ENCODE measurements at regions not wholly inside any gene's neighbourhood (a gene's known extent, or its start where the extent isn't known, plus 50 kb on each side); places are given as distances from the start of the nearest gene placed in this dataset.

DNA sequence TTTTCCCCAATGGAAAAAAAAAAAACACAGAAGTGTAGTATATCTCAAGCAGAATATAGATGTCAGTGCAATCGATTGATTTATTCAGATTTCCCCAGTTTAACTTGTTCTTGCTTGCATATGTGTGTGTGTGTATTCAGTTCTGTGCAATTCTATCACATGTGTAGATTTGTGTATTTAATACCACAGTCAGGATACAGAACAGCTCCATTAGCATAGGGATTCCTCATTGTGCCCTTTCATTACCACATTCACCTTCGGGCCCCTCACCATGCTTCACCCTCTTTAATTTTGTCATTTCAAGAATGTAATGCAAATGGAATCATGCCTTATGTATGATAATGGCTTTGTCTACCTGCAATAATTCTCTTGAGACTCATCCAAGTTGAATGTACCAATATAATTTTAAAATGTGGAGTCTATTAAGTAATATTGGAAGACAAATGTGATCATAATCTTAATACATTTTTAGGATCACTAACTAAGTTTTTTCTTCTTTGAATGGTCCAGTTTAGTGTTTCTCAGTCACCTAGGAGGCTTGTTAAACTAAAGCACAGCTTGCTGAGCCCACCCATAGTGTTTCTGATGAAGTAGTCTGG, 187.9 kb downstream of the TENT5A start:
- CTCF ChIA-PET = no interaction called here
- Histone ChIP-seq H3K36me3 (ENCODE audit: insufficient read depth, low read length, poor library complexity, severe bottlenecking) (no peaks in the 10 kb centered on the region), H3K4me3 (ENCODE audit: low read depth, low read length, poor library complexity, severe bottlenecking) (no peak overlapping the region), H3K9me3 (ENCODE audit: low read depth, low read length, poor library complexity, severe bottlenecking) (no peaks in the 10 kb centered on the region), H3K27me3 (replicated peaks; ENCODE audit: insufficient read depth, low read depth, low read length, poor library complexity) (no peaks in the 10 kb centered on the region), H3K4me1 (ENCODE audit: insufficient read depth, low read length, poor library complexity, severe bottlenecking) (no peaks in the 10 kb centered on the region), H3K27ac (ENCODE audit: low read depth, low read length, poor library complexity, severe bottlenecking) (no peak overlapping the region)
- intact Hi-C loops (cut with micrococcal nuclease; ENCODE audit: unreplicated experiment) = no loop called here
- no TSS peak for BruUV-seq (replicated peaks)
- DNase-seq (ENCODE audit: low spot score) = no peak
- POLR2A ChIA-PET (ENCODE audit: low non-redundant PET) = no interaction called here
- TF ChIP-seq EZH2 (IDR thresholded peaks at IDR 0.05; ENCODE audit: borderline replicate concordance, low read depth, low read length, poor library complexity, severe bottlenecking) = no peak
- TF ChIP-seq, protein P1, sequence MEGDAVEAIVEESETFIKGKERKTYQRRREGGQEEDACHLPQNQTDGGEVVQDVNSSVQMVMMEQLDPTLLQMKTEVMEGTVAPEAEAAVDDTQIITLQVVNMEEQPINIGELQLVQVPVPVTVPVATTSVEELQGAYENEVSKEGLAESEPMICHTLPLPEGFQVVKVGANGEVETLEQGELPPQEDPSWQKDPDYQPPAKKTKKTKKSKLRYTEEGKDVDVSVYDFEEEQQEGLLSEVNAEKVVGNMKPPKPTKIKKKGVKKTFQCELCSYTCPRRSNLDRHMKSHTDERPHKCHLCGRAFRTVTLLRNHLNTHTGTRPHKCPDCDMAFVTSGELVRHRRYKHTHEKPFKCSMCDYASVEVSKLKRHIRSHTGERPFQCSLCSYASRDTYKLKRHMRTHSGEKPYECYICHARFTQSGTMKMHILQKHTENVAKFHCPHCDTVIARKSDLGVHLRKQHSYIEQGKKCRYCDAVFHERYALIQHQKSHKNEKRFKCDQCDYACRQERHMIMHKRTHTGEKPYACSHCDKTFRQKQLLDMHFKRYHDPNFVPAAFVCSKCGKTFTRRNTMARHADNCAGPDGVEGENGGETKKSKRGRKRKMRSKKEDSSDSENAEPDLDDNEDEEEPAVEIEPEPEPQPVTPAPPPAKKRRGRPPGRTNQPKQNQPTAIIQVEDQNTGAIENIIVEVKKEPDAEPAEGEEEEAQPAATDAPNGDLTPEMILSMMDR (conservative IDR thresholded peaks at IDR 0.05; ENCODE audit: low read depth, low read length) = no peak

DNA sequence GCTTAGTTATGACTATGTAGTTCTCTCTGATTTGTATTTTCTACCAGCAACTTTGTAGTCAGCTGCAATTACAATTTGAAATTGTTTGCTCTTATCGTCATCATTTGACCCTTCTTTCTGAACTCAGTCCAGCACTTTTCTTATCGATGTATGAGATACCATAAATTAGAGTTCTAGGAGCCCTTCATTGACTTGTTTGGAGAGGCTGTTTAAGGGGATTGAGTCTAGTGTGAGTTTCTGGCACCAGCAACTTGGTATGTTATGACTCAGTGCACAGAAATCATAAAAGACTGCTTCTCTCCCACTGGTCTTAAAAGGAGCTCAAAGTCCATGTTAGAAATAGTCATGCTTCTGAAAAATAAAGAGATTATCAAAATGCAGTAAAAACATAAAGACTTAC, 190.3 kb downstream of the TENT5A start:
- ChIA-PET POLR2A (ENCODE audit: low non-redundant PET) (no interaction called here), CTCF (no interaction called here)
- Histone ChIP-seq H3K4me3 (ENCODE audit: low read depth, low read length, poor library complexity, severe bottlenecking) (no peak overlapping the region), H3K9me3 (ENCODE audit: low read depth, low read length, poor library complexity, severe bottlenecking) (no peaks in the 10 kb centered on the region), H3K27ac (ENCODE audit: low read depth, low read length, poor library complexity, severe bottlenecking) (no peak overlapping the region), H3K4me1 (ENCODE audit: insufficient read depth, low read length, poor library complexity, severe bottlenecking) (no peaks in the 10 kb centered on the region), H3K27me3 (replicated peaks; ENCODE audit: insufficient read depth, low read depth, low read length, poor library complexity) (no peaks in the 10 kb centered on the region), H3K36me3 (ENCODE audit: insufficient read depth, low read length, poor library complexity, severe bottlenecking) (no peaks in the 10 kb centered on the region)
- peak; percentile 39 for DNase-seq (ENCODE audit: low spot score)
- intact Hi-C loops (cut with micrococcal nuclease; ENCODE audit: unreplicated experiment) = no loop called here
- TF ChIP-seq EZH2 (IDR thresholded peaks at IDR 0.05; ENCODE audit: borderline replicate concordance, low read depth, low read length, poor library complexity, severe bottlenecking) = no peak
- TF ChIP-seq, protein P1 (conservative IDR thresholded peaks at IDR 0.05; ENCODE audit: low read depth, low read length) = no peak
- no TSS peak for BruUV-seq (replicated peaks)

DNA sequence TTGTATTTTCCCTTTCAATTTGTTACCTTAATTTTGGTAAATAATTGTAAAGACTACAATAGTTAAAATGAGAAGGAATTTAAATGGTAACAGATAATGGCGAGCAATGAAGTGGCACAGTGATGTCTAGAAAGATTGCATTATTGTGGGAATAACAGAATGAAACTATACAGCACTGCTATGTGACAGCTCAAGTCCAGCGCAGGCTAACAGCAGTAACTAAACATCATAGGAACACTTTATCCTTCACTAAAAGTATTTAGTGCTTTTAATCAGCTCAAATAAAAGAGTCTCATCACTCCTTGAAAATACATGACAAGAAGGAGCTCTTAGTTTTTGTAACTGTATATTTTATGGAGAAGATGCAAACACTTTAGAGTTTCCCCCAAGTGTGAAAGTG, 190.8 kb downstream of the TENT5A start:
- Histone ChIP-seq H3K27me3 (replicated peaks; ENCODE audit: insufficient read depth, low read depth, low read length, poor library complexity) (no peaks in the 10 kb centered on the region), H3K4me3 (ENCODE audit: low read depth, low read length, poor library complexity, severe bottlenecking) (no peak overlapping the region), H3K36me3 (ENCODE audit: insufficient read depth, low read length, poor library complexity, severe bottlenecking) (no peaks in the 10 kb centered on the region), H3K9me3 (ENCODE audit: low read depth, low read length, poor library complexity, severe bottlenecking) (no peaks in the 10 kb centered on the region), H3K4me1 (ENCODE audit: insufficient read depth, low read length, poor library complexity, severe bottlenecking) (no peaks in the 10 kb centered on the region), H3K27ac (ENCODE audit: low read depth, low read length, poor library complexity, severe bottlenecking) (no peak overlapping the region)
- BruUV-seq (replicated peaks) = no TSS peak
- DNase-seq (ENCODE audit: low spot score) = no peak
- TF ChIP-seq, protein P1 (conservative IDR thresholded peaks at IDR 0.05; ENCODE audit: low read depth, low read length) = no peak
- no peak for TF ChIP-seq EZH2 (IDR thresholded peaks at IDR 0.05; ENCODE audit: borderline replicate concordance, low read depth, low read length, poor library complexity, severe bottlenecking)
- POLR2A ChIA-PET (ENCODE audit: low non-redundant PET) = no interaction called here
- intact Hi-C loops (cut with micrococcal nuclease; ENCODE audit: unreplicated experiment) = no loop called here
- CTCF ChIA-PET = no interaction called here
